ENCODE measurements at regions not wholly inside any gene's neighbourhood (a gene's known extent, or its start where the extent isn't known, plus 50 kb on each side); places are given as distances from the start of the nearest gene placed in this dataset.
"Not testable (repeated sequence)": the region's sequence is repeated elsewhere in the genome, so short reads cannot be mapped to it uniquely, and the experiment has no call there.

GRCh38 chrX:87005183-87005582 lies 512.4 kb upstream of the KLHL4 start:
- no peak for DNase-seq (ENCODE audit: extremely low read depth, insufficient read length)
- Histone ChIP-seq H3K36me3 (ENCODE audit: control insufficient read depth, insufficient read depth, low read length) (no peaks in the 10 kb centered on the region), H3K4me3 (replicated peaks; ENCODE audit: low read depth, low read length) (no peak overlapping the region), H3K27me3 (replicated peaks; ENCODE audit: control insufficient read depth, insufficient read depth, low read length) (no peaks in the 10 kb centered on the region)
- no peak for TF ChIP-seq CTCF (IDR thresholded peaks at IDR 0.05; ENCODE audit: insufficient read depth, low read length, poor library complexity, severe bottlenecking)

- Histone ChIP-seq H3K4me3 (replicated peaks; ENCODE audit: low read depth, low read length) (no peak overlapping the region), H3K27me3 (replicated peaks; ENCODE audit: control insufficient read depth, insufficient read depth, low read length) (no peaks in the 10 kb centered on the region), H3K36me3 (ENCODE audit: control insufficient read depth, insufficient read depth, low read length) (no peaks in the 10 kb centered on the region)
- DNase-seq (ENCODE audit: extremely low read depth, insufficient read length) = no peak
- TF ChIP-seq CTCF (IDR thresholded peaks at IDR 0.05; ENCODE audit: insufficient read depth, low read length, poor library complexity, severe bottlenecking) = no peak
These were observed 511.7 kb upstream of the KLHL4 start for GRCh38 chrX:87005885-87006284.

- TF ChIP-seq CTCF (IDR thresholded peaks at IDR 0.05; ENCODE audit: insufficient read depth, low read length, poor library complexity, severe bottlenecking) = no peak
- H3K4me3 ChIP-seq (replicated peaks; ENCODE audit: low read depth, low read length) = no peak overlapping the region
- no peaks in the 10 kb centered on the region for H3K27me3 ChIP-seq (replicated peaks; ENCODE audit: control insufficient read depth, insufficient read depth, low read length)
- H3K36me3 ChIP-seq (ENCODE audit: control insufficient read depth, insufficient read depth, low read length) = no peaks in the 10 kb centered on the region
- DNase-seq (ENCODE audit: extremely low read depth, insufficient read length) = no peak
These were observed 511.0 kb upstream of the KLHL4 start for GRCh38 chrX:87006561-87006960.

GRCh38 chrX:87017210-87017609 lies 500.4 kb upstream of the KLHL4 start:
- no peak for DNase-seq (ENCODE audit: extremely low read depth, insufficient read length)
- Histone ChIP-seq H3K4me3 (replicated peaks; ENCODE audit: low read depth, low read length) (no peak overlapping the region), H3K27me3 (replicated peaks; ENCODE audit: control insufficient read depth, insufficient read depth, low read length) (no peaks in the 10 kb centered on the region)

GRCh38 chrX:87033115-87033514 lies 484.5 kb upstream of the KLHL4 start:
- H3K36me3 ChIP-seq (ENCODE audit: control insufficient read depth, insufficient read depth, low read length); H3K4me3 ChIP-seq (replicated peaks; ENCODE audit: low read depth, low read length); H3K27me3 ChIP-seq (replicated peaks; ENCODE audit: control insufficient read depth, insufficient read depth, low read length); DNase-seq (ENCODE audit: extremely low read depth, insufficient read length): not testable (repeated sequence)

More at GRCh38 chrX:87017210-87017609, 500.4 kb upstream of the KLHL4 start:
- H3K36me3 ChIP-seq (ENCODE audit: control insufficient read depth, insufficient read depth, low read length) = no peaks in the 10 kb centered on the region
- no peak for TF ChIP-seq CTCF (IDR thresholded peaks at IDR 0.05; ENCODE audit: insufficient read depth, low read length, poor library complexity, severe bottlenecking)

- TF ChIP-seq CTCF (IDR thresholded peaks at IDR 0.05; ENCODE audit: insufficient read depth, low read length, poor library complexity, severe bottlenecking) = no peak
- Histone ChIP-seq H3K36me3 (ENCODE audit: control insufficient read depth, insufficient read depth, low read length) (no peaks in the 10 kb centered on the region), H3K27me3 (replicated peaks; ENCODE audit: control insufficient read depth, insufficient read depth, low read length) (no peaks in the 10 kb centered on the region)
These were observed 472.2 kb upstream of the KLHL4 start for GRCh38 chrX:87045352-87045751.

More at GRCh38 chrX:87045352-87045751, 472.2 kb upstream of the KLHL4 start:
- no peak overlapping the region for H3K4me3 ChIP-seq (replicated peaks; ENCODE audit: low read depth, low read length)
- DNase-seq (ENCODE audit: extremely low read depth, insufficient read length) = no peak
